Naive B cell (primary cell): ENCODE measurements at regions not wholly inside any gene's neighbourhood (a gene's known extent, or its start where the extent isn't known, plus 50 kb on each side); places are given as distances from the start of the nearest gene placed in this dataset.

ENCODE experiments used
- ATAC-seq, 2 donors: fragments of 150-1000 bp; cut with Tn5 transposase; 2 replicates each; pipeline ENCODE4 v1.10.0; 2021; ENCODE audit warnings: low read depth in 2 of 2, mild to moderate bottlenecking in 2 of 2, moderate library complexity in 2 of 2
- DNase-seq: peaks from one replicate; pipeline ENCODE4 v3.0.0; 2022
- H3K27ac Mint-ChIP-seq, 6 donors: one replicate each; pipeline ENCODE4 v1.8.0; 2020 to 2022; ENCODE audit warnings: mild to moderate bottlenecking in 6 of 6, mixed read lengths in 6 of 6, moderate library complexity in 5 of 6, inconsistent platforms in 2 of 6
- H3K27me3 Mint-ChIP-seq, 3 donors: one replicate each; pipeline ENCODE4 v1.8.0; 2021 to 2022; ENCODE audit warnings: mixed read lengths in 3 of 3, mild to moderate bottlenecking in 1 of 3
- H3K36me3 Mint-ChIP-seq, 2 donors: one replicate each; pipeline ENCODE4 v1.8.0; 2020 to 2022; ENCODE audit warnings: mixed read lengths in 2 of 2, inconsistent platforms in 1 of 2, mild to moderate bottlenecking in 1 of 2
- H3K4me1 Mint-ChIP-seq, 3 donors: one replicate each; pipeline ENCODE4 v1.8.0; 2020 to 2022; ENCODE audit warnings: mixed read lengths in 3 of 3, inconsistent platforms in 1 of 3, mild to moderate bottlenecking in 1 of 3, moderate library complexity in 1 of 3
- H3K4me3 Mint-ChIP-seq, 8 donors: one replicate each; pipeline ENCODE4 v1.8.0; 2020 to 2022; ENCODE audit warnings: mild to moderate bottlenecking in 8 of 8, mixed read lengths in 8 of 8, moderate library complexity in 8 of 8, inconsistent platforms in 2 of 8
- H3K9me3 Mint-ChIP-seq, 7 donors: one replicate each; pipeline ENCODE4 v1.8.0; 2020 to 2022; ENCODE audit warnings: mixed read lengths in 7 of 7, mild to moderate bottlenecking in 5 of 7, inconsistent platforms in 2 of 7, moderate library complexity in 1 of 7

- Mint-ChIP-seq H3K27ac (no peak overlapping the region), H3K4me1 (no peaks in the 10 kb centered on the region), H3K9me3 (no peaks in the 10 kb centered on the region), H3K36me3 (no peaks in the 10 kb centered on the region), H3K27me3 (peaks cover 0 to 44% (median 32%) of the 10 kb centered on the region in 3 donors), H3K4me3 (no peak overlapping the region)
- DNase-seq (no peak), ATAC-seq (no peak)
These were observed 81.0 kb upstream of the INSIG1 start for GRCh38 chr7:155216475-155217272.

- H3K27ac Mint-ChIP-seq, result no peak overlapping the region
- H3K4me1 Mint-ChIP-seq, result no peaks in the 10 kb centered on the region
- peaks cover 0 to 40% (median 33%) of the 10 kb centered on the region in 3 donors for H3K27me3 Mint-ChIP-seq
- ATAC-seq (no peak), DNase-seq (no peak)
- H3K36me3 Mint-ChIP-seq, result no peaks in the 10 kb centered on the region
- H3K4me3 Mint-ChIP-seq, result no peak overlapping the region
- H3K9me3 Mint-ChIP-seq, result no peaks in the 10 kb centered on the region
These were observed 80.0 kb upstream of the INSIG1 start for GRCh38 chr7:155217634-155218033.

GRCh38 chr7:155218276-155219153 is 79.2 kb upstream of the INSIG1 start:
- ATAC-seq, result no peak

GRCh38 chr7:155219154-155219531 is 78.5 kb upstream of the INSIG1 start:
- DNase-seq (no peak), ATAC-seq (no peak)
- no peaks in the 10 kb centered on the region for H3K36me3 Mint-ChIP-seq
- peaks cover 0 to 33% (median 25%) of the 10 kb centered on the region in 3 donors for H3K27me3 Mint-ChIP-seq
- H3K9me3 Mint-ChIP-seq, result no peaks in the 10 kb centered on the region
- H3K4me3 Mint-ChIP-seq, result no peak overlapping the region
- H3K4me1 Mint-ChIP-seq, result no peaks in the 10 kb centered on the region
- no peak overlapping the region for H3K27ac Mint-ChIP-seq

More at GRCh38 chr7:155218276-155219153, 79.2 kb upstream of the INSIG1 start:
- Mint-ChIP-seq H3K4me3 (no peak overlapping the region), H3K36me3 (no peaks in the 10 kb centered on the region), H3K9me3 (no peaks in the 10 kb centered on the region), H3K27me3 (peaks cover 0 to 40% (median 31%) of the 10 kb centered on the region in 3 donors), H3K4me1 (no peaks in the 10 kb centered on the region), H3K27ac (peak overlapping the region in 1 of 6 donors; percentile 70)
- DNase-seq, result no peak

- H3K27ac Mint-ChIP-seq, result peak overlapping the region in 2 of 6 donors; percentile 36 to 37
- H3K4me3 Mint-ChIP-seq, result no peak overlapping the region
- no peaks in the 10 kb centered on the region for H3K4me1 Mint-ChIP-seq
- no peaks in the 10 kb centered on the region for H3K9me3 Mint-ChIP-seq
- DNase-seq (no peak), ATAC-seq (no peak)
- H3K36me3 Mint-ChIP-seq, result no peaks in the 10 kb centered on the region
- H3K27me3 Mint-ChIP-seq, result peaks cover 0 to 27% (median 19%) of the 10 kb centered on the region in 3 donors
These were observed 77.5 kb upstream of the INSIG1 start for GRCh38 chr7:155219947-155220769.

GRCh38 chr7:155220903-155221302 is 76.8 kb upstream of the INSIG1 start:
- DNase-seq (no peak), ATAC-seq (no peak)
- H3K4me3 Mint-ChIP-seq, result no peak overlapping the region
- peaks cover 0 to 27% (median 23%) of the 10 kb centered on the region in 3 donors for H3K27me3 Mint-ChIP-seq
- H3K36me3 Mint-ChIP-seq, result no peaks in the 10 kb centered on the region
- peak overlapping the region in 2 of 6 donors; percentile 36 to 37 for H3K27ac Mint-ChIP-seq
- no peaks in the 10 kb centered on the region for H3K4me1 Mint-ChIP-seq
- H3K9me3 Mint-ChIP-seq, result no peaks in the 10 kb centered on the region

GRCh38 chr7:155221547-155221946 is 76.1 kb upstream of the INSIG1 start:
- H3K27ac Mint-ChIP-seq, result peak overlapping the region in 1 of 6 donors; percentile 68
- DNase-seq (no peak), ATAC-seq (no peak)
- H3K4me1 Mint-ChIP-seq, result no peaks in the 10 kb centered on the region
- peaks cover 0 to 25% (median 21%) of the 10 kb centered on the region in 3 donors for H3K27me3 Mint-ChIP-seq
- H3K36me3 Mint-ChIP-seq, result no peaks in the 10 kb centered on the region
- no peaks in the 10 kb centered on the region for H3K9me3 Mint-ChIP-seq
- no peak overlapping the region for H3K4me3 Mint-ChIP-seq

GRCh38 chr7:155222061-155222460 is 75.6 kb upstream of the INSIG1 start:
- ATAC-seq (no peak), DNase-seq (no peak)
- Mint-ChIP-seq H3K36me3 (no peaks in the 10 kb centered on the region), H3K4me1 (no peaks in the 10 kb centered on the region), H3K27me3 (peaks cover under 1 to 27% (median 24%) of the 10 kb centered on the region in 3 donors), H3K27ac (no peak overlapping the region), H3K9me3 (no peaks in the 10 kb centered on the region), H3K4me3 (no peak overlapping the region)

GRCh38 chr7:155222573-155222972 is 75.1 kb upstream of the INSIG1 start:
- no peaks in the 10 kb centered on the region for H3K4me1 Mint-ChIP-seq
- no peak overlapping the region for H3K4me3 Mint-ChIP-seq
- H3K27me3 Mint-ChIP-seq, result peaks cover 6 to 32% (median 29%) of the 10 kb centered on the region in 3 donors
- H3K27ac Mint-ChIP-seq, result no peak overlapping the region
- no peak for DNase-seq
- no peaks in the 10 kb centered on the region for H3K9me3 Mint-ChIP-seq
- no peaks in the 10 kb centered on the region for H3K36me3 Mint-ChIP-seq
- ATAC-seq, result no peak

- Mint-ChIP-seq H3K4me3 (no peak overlapping the region), H3K9me3 (no peaks in the 10 kb centered on the region), H3K27ac (no peak overlapping the region), H3K36me3 (no peaks in the 10 kb centered on the region), H3K4me1 (no peaks in the 10 kb centered on the region), H3K27me3 (peaks cover 7 to 36% (median 31%) of the 10 kb centered on the region in 3 donors)
- ATAC-seq (no peak), DNase-seq (no peak)
These were observed 74.7 kb upstream of the INSIG1 start for GRCh38 chr7:155223021-155223420.

- H3K9me3 Mint-ChIP-seq, result no peaks in the 10 kb centered on the region
- H3K27ac Mint-ChIP-seq, result no peak overlapping the region
- H3K4me3 Mint-ChIP-seq, result no peak overlapping the region
- no peak for DNase-seq
- ATAC-seq, result no peak
- peaks cover 7 to 36% (median 31%) of the 10 kb centered on the region in 3 donors for H3K27me3 Mint-ChIP-seq
- H3K36me3 Mint-ChIP-seq, result no peaks in the 10 kb centered on the region
- H3K4me1 Mint-ChIP-seq, result no peaks in the 10 kb centered on the region
These were observed 74.2 kb upstream of the INSIG1 start for GRCh38 chr7:155223503-155223902.

- Mint-ChIP-seq H3K27ac (no peak overlapping the region), H3K27me3 (peaks cover 7 to 34% (median 31%) of the 10 kb centered on the region in 3 donors), H3K4me3 (peak overlapping the region in 1 of 8 donors; percentile 37), H3K4me1 (no peaks in the 10 kb centered on the region), H3K9me3 (no peaks in the 10 kb centered on the region), H3K36me3 (no peaks in the 10 kb centered on the region)
- DNase-seq (no peak), ATAC-seq (no peak)
These were observed 73.4 kb upstream of the INSIG1 start for GRCh38 chr7:155224116-155224811.

GRCh38 chr7:155225095-155225494 is 72.6 kb upstream of the INSIG1 start:
- H3K27ac Mint-ChIP-seq, result no peak overlapping the region
- H3K4me3 Mint-ChIP-seq, result no peak overlapping the region
- DNase-seq, result no peak
- peaks cover 0 to 1% (median 0%) of the 10 kb centered on the region in 3 donors for H3K4me1 Mint-ChIP-seq
- ATAC-seq, result no peak
- no peaks in the 10 kb centered on the region for H3K36me3 Mint-ChIP-seq
- H3K9me3 Mint-ChIP-seq, result no peaks in the 10 kb centered on the region
- peaks cover 12 to 31% (median 31%) of the 10 kb centered on the region in 3 donors for H3K27me3 Mint-ChIP-seq
